T-helper 2 cell treated with Interferon-gamma antibody and Interleukin-4, amounts not matched to agents 100 ng/mL and 5 ng/mL, for 36 hours (primary cell): ENCODE measurements at regions not wholly inside any gene's neighbourhood (a gene's known extent, or its start where the extent isn't known, plus 50 kb on each side); places are given as distances from the start of the nearest gene placed in this dataset.

Experiments used
- intact Hi-C: fragments of 100-400 bp; cut with micrococcal nuclease; formaldehyde crosslinking; loops from one replicate; pipeline ENCODE4 v1.15.1; 2023

DNA sequence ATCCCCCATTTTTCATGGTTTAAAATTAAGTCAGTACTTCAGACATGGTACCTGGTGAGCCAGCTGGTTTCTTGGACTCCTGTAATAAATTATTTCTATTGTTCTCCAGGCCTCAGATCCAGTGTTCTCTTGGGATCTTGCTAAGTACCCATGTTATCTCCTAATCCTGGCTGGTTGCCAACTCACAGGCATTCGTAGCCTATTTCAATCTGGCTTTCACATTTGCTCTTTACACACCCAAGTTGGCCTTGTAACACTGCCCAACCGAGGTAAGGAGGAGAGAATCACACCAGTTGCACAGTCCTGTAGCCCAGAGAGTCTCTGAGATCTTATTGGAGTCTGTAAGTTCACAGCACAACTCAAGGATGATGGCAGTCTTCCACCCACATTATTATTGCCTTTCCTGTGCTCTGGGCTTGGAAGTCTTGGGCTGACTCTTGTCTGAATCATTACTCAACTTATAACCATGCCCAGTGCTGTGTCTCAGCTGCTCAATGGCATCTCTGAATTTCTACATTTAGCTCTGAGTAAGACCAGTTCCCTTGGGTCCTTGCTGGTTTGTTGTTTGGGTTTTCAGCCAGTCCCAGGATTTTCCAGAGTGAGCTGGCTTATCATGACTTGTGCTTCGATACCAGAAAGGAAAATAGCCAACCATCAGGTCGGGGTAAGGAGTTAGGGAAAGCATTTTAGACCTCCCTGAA is 76.6 kb upstream of the KLF12 start:
- intact Hi-C loops = no loop called here

DNA sequence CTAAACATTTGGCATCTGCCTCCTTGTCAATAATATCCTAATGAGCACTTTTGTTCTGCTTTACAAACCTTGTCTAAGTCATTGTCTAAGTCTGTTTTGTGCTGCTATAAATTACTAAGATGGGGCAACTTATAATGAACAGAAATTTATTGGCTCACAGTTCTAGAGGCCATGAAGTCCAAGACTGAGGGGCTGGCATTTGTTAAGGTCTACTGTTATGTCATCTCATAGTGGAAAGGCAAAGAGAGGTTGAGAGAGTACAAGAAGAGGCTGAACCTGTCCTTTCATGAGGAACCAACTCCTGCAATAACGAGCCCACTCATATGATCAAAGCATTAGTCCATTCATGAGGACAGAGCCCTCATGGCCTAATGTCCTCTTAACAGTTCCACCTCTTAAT is 72.7 kb upstream of the KLF12 start:
- intact Hi-C loops = no loop called here

DNA sequence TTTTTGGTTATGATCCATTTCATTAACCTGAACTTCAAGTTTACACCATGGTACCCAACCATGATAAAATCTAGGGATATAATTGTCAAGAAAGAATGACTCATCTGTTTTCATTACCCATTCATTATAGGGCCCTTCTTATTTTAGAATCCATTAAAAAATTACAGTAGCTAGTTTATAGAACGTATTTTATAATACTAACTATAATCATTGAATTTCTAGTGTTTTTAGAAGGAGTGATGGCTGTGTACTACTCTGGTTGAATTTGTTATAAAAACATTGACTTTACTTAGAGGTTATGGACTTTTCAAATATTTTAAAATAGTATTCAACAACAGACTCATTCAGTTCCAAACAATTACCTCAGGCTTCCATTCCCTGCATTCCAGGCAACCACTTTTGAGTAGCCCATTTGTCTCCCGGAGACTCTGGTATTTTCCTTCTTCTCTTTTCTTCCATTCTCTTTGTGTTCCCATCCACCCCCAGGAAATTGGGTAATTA is 71.9 kb upstream of the KLF12 start:
- intact Hi-C loops = no loop called here

DNA sequence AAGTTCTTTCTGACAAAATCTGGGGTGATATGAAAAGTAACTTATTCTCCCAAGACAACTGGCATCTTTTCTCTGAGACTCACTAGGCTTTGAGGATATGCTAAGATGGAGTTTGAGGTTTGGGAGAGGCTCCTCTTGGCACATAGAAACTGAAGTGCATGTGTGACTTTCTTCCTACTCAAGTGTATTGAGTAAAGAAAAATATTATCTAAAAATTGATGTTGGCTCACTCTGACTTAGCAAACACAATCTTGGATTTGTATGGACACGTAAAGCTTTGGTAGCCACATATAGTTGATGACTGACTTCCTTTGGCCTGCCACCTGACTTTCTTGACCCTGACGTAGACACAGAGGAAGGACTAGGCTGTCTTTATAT is 71.1 kb upstream of the KLF12 start:
- intact Hi-C loops = no loop called here

DNA sequence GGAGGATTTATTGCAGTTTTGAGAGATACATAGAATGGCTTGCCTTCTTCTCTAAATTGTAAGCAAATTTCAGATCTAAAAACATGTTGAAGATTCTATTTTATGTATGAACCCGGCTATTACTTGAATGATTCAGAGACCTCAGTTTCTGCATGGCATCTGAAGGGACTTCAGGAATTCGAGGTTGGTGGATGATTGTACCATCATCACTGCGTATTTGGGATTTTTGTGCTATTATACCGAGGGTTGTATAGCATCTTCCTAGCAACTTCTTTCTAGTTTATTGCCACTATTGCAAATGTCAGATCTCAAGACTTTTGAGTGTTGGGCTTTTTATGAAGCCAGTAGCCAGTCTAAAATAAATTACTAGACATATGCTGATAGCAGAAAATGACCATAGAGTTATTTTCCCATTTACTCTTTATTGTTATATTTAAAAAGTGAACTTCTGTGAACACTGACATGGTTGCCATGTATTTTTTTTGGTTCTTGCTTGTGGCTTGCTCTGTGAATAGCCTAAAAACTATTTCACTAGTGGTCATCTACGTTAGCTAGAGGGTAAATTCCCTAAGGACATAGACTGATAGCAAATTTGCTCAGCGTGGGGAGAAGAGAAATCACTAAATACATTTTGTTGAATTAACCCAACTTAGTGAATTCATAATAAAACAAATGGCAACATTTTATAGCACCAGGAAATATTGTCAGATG is 70.6 kb upstream of the KLF12 start:
- intact Hi-C loops = no loop called here

DNA sequence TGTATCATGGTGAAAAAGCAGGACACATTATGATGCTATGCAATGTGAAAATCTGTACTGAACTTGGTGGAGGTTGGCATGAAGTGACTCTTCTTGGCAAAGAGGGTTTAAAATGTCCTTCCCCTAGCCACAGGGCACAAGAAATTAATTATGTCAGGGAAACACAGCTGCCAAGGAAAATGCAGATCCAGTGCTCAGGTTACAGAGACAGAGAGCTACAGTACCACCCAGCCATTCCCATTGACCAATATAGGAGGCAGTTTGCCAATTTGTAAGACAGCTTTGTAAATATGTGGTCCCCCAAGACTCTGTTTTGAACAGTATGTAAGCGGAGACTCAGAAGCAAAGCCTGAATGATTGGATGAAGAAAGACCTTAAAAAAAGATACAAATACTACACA is 69.4 kb upstream of the KLF12 start:
- intact Hi-C loops = no loop called here

DNA sequence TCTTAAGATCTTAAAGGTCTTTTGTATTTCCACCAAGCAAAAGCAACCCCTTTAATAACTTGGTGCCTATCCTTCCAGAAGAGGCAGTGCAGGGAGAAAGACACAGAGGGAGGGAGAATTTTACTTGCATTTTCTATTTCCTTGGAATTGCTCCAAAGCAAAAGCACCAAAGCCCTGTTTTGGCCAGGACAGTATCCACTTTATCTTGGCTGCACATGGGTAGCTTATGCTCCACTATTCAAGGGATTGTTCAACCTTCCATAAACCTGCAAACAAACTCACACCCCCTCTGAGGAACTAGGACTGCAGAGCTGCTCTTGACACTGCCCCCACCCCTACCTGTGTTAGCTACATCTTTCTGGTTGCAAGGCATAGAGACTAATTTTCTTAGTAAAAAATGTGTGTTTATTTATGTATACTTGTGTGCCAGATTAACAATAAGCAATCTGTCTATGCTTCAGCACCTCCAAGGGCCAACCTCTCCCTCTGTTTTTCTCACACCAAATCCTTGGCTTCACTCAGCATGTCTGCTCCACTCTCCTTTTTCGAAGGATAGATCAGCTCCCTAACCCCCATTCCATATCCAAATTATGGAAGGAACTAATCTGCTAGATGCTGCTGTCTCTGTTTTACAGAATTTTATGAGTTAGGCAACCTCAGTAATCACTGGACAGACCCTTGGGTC is 68.1 kb upstream of the KLF12 start:
- intact Hi-C loops = no loop called here

DNA sequence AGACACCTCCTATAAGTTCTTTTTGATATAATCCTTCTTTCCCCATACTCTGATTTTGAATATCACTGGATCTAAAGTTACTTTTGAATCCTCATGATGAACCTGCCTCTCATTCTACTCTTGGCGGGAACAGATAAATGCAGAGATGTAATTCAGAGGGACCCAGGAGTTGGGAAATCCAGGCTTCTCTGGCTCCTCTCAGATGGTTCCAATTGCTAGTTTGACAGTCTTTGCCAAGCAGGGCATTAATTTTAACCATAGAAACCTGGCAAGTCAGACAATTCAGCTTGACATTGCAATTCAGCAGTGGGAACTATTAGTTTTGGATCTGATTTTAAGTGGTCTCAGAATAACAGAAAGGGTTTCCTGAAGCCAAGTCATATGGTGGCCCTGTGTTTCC is 67.3 kb upstream of the KLF12 start:
- intact Hi-C loops = no loop called here

DNA sequence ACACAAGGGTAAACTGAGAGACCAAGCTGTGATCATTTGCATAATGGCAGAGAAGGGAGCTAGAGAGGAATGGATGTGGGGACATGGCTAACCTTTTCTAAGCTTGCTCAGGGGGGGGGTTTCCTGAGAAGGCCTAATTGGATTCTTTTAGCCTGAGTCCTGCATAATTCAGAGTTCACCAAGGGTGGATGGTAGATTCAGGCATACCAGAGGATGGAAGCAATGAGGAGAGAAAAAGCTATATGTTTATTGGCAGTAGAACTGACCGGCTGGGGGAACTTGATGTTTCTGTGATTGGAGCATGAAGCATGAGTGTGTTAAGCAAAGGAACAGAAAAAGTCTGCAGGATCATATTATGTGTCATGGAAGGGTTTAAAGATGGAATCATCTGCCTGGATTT is 65.9 kb upstream of the KLF12 start:
- intact Hi-C loops = no loop called here

DNA sequence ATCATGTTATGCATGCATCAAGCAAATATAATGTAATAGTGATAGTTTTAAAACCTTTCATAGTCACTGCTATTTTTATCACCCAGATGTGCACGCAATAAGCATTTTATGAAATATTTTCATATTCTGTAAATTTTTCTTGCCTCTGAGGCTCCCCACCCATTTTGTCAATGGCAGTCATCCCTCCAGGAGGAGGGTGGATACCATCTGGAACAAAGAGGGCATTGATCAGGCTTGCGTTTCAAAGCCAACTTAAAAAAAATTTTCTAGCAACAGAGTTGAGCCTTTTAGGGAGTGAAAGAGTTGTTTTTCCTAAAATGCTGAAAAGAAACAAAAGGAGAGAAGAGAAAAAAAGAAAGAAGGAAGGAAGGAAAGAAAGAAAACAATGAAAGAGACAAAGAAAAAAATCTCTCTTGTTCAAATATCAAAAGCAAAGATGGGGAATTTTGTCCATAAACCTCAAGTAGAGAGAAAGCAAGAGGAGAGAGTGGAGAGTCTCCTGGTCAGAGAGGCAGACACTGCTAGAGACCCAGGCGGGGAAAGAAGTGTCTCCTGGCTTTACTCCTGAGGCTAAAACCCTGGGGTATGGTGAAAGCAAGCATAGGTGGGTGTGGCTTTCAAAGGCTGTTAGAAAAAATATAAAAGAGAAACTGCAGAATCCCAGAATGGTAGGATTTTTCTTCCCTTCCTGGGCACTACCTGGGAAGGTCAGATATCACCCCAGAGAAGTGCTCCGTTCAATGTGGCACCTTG is 63.6 kb upstream of the KLF12 start:
- intact Hi-C loops = no loop called here

DNA sequence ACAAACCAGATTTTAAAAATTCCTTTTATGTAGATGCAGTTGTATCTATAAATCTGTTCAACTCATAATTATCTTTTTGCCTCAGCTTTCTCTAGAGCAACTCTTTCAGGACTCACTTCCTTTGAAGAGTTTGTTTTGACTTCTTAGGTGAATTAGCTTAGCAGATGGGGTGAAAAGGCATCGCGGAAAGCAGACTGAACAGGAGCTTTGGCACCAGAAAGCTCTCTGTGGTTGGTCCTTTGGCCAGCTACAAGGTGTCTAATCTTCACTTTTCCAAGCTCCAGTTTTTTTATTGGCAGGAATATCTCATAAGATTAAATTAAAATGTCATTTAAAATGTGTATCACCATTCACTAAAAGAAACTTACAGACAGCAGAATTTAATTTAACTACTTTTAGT is 60.6 kb upstream of the KLF12 start:
- intact Hi-C loops = no loop called here

DNA sequence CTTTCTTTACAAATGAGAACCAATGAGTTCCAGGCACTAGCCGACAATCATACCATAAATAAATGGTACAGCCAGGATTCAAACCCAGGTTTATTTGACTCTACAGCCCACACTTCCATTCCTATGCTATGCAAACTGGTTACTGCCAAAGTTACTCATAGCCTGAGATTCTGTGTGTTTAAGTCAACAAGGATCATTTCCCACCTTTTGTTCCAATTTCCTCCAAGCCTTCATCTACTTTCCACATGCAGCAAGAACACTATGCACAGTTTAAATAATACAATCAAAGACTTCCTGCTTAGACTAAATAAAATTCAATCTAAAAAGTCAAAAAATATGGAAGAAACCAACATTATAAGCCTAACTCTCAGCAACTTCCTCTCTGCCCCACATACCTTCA is 59.2 kb upstream of the KLF12 start:
- intact Hi-C loops = no loop called here

DNA sequence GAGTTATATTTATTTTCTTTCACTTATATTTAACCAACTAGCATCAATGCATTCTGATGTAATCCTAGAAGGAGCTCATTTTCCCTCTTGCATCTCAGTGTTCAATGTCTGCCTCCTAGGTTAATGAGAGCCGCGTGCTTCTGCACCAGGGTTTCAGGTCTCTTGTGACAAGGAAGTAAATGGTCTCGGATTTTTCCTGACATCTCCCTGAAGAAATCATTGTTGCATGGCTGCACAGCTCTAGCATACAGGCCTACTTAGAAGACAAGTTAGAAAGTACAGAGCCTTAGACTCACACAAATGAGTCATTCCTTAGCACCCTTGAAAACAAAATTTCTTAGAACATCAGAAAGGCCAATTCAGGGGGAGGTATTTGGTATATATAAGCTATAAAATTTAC is 57.2 kb upstream of the KLF12 start:
- intact Hi-C loops = no loop called here

DNA sequence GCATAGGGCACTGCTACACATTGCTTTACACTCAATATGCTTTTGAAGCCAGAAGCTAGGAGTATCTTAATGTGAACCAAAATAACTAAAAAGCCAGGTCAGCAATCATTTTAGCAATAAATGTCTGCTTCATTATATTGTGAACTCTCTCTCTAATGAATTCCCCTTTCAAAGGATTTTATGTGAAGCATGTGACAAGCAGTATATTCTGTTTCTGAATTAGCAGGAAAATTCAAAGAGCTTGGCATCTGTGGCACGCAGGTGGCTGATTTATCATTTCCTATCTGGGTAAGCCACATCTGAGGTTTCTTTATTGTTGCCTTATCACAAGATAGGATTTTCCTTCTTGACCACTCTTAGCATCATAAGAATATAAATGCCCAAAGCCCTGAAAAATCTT is 56.8 kb upstream of the KLF12 start:
- intact Hi-C loops = no loop called here

DNA sequence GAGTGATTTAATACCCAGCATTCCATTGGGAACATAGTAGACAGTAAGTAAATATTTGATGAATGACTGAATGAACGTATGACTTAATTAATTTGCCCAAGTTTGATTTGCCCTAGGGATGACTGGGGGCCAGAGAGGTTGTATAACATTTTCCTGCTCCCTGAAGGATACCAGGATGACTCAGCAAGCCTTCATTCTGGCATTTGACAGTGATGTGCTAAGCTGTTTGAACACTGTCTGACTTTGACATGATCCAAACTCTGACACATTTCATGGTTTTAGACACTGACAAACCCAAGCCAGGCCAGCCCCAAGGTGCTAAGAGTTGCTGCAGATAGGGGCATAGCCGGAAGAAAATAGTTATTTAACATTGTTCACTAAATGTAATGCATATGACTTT is 53.4 kb upstream of the KLF12 start:
- intact Hi-C loops = no loop called here

DNA sequence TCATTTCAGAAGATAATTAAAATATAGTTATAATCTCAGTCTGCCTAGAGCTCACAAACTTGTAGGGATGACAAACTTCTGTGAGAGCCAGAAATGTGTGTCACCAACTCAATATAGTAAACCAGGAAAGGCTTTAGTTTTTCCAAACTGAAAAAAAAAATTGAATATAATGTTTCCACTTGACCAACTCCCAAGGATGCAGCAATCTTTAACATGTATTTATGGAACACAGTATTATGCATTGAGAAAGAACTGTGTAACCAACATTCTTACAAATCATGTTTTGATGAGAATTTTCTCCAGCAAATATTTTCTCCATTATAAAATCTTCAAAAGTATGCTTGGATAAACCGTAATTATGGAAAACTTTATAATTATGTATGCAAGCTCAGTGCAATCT is 50.1 kb upstream of the KLF12 start:
- intact Hi-C loops = no loop called here
